A549 (cell line): ENCODE measurements at regions not wholly inside any gene's neighbourhood (a gene's known extent, or its start where the extent isn't known, plus 50 kb on each side); places are given as distances from the start of the nearest gene placed in this dataset.
A peak's percentile ranks its signal among the peaks of the same experiment; 100 is the strongest.

ENCODE experiments used
- ATAC-seq, 2 experiments: fragments of 200-7000 bp in 1 of 2; fragments of >200 bp in 1 of 2; cut with Nextera tagmentation in 1 of 2; cut with Tn5 transposase in 1 of 2; 3 replicates each; pipeline versions ENCODE4 v1.8.0 to v1.9.1; 2018 to 2020; ENCODE audit warnings: mild to moderate bottlenecking in 1 of 2, moderate library complexity in 1 of 2
- CTCF ChIA-PET: fragments of 300-600 bp; sonication (Branson Sonifier 250); formaldehyde crosslinking; extraction: SDS; loops from one replicate; lab custom pipeline; 2021; ENCODE audit warnings: antibody characterized with exemption, inconsistent platforms; lab: Yijun Ruan, JAX
- POLR2A ChIA-PET: fragments of 350-600 bp; formaldehyde crosslinking; extraction: SDS; loops from one replicate; lab custom pipeline; 2021; ENCODE audit warnings: antibody characterized with exemption, inconsistent platforms; lab: Yijun Ruan, JAX
- DNase-seq, 2 experiments: peaks; one replicate each; pipeline versions ENCODE4 v3.0.0 to v3.0.0-alpha.2; 2011 to 2016; ENCODE audit warnings: low read depth in 1 of 2, low spot score in 1 of 2
- FAIRE-seq: peaks from 2 replicates; lab custom pipeline; 2011; peaks lifted over from hg19 to GRCh38; lab: Jason Lieb, UNC
- H3K27ac ChIP-seq, 2 experiments: fragments of >200 bp; sonication (Bioruptor Twin); formaldehyde crosslinking; 3 replicates each; pipeline ENCODE4 v1.5.1; 2016 to 2017
- H3K4me1 ChIP-seq: fragments of >200 bp; sonication (Bioruptor Twin); formaldehyde crosslinking; 3 replicates; pipeline ENCODE4 v1.6.1; 2016
- H3K4me2 ChIP-seq: fragments of >200 bp; sonication (Bioruptor Twin); formaldehyde crosslinking; 3 replicates; pipeline ENCODE4 v1.6.1; 2016
- H3K4me3 ChIP-seq: fragments of >200 bp; sonication (Bioruptor Twin); formaldehyde crosslinking; 3 replicates; pipeline ENCODE4 v1.5.1; 2016
- H3K9me3 ChIP-seq: fragments of >200 bp; sonication (Bioruptor Twin); formaldehyde crosslinking; 3 replicates; pipeline ENCODE4 v1.6.1; 2016
- BHLHE40 ChIP-seq: IDR thresholded peaks from 2 replicates; pipeline ENCODE4 v1.6.1; 2012; ENCODE audit warnings: low read depth, low read length, inconsistent platforms
- CEBPB ChIP-seq, 2 experiments: fragments of >200 bp in 1 of 2; sonication (Bioruptor Twin) in 1 of 2; formaldehyde crosslinking in 1 of 2; IDR thresholded peaks; 2 replicates each; pipeline ENCODE4 v1.6.1; 2012 to 2016
- CHD4 ChIP-seq: fragments of 200-600 bp; sonication (generic); IDR thresholded peaks from 2 replicates; pipeline ENCODE4 v1.6.1; 2016; ENCODE audit warnings: antibody characterized with exemption, mild to moderate bottlenecking, borderline replicate concordance
- EHF ChIP-seq: fragments of 250-450 bp; sonication (Bioruptor Pico); IDR thresholded peaks from 2 replicates; pipeline ENCODE4 v1.5.0; 2020; ENCODE audit warnings: mild to moderate bottlenecking
- FOSB ChIP-seq: fragments of 250-450 bp; sonication (Bioruptor Pico); IDR thresholded peaks from 2 replicates; pipeline ENCODE4 v1.5.0; 2020; ENCODE audit warnings: mild to moderate bottlenecking, moderate library complexity
- HEYL ChIP-seq: fragments of 250-450 bp; sonication (Bioruptor Pico); IDR thresholded peaks from 2 replicates; pipeline ENCODE4 v1.8.0; 2021; ENCODE audit warnings: mild to moderate bottlenecking, moderate library complexity
- HOXA7 ChIP-seq: fragments of 250-450 bp; sonication (Bioruptor Pico); IDR thresholded peaks from 2 replicates; pipeline ENCODE4 v1.5.0; 2020; ENCODE audit warnings: mild to moderate bottlenecking, moderate library complexity
- HOXB5 ChIP-seq: fragments of 250-450 bp; sonication (Bioruptor Pico); IDR thresholded peaks from 2 replicates; pipeline ENCODE4 v1.5.0; 2020; ENCODE audit warnings: mild to moderate bottlenecking, moderate library complexity
- JUN ChIP-seq, 2 experiments: fragments of >200 bp; sonication (Bioruptor Twin); formaldehyde crosslinking; IDR thresholded peaks; 2 replicates in 1 of 2; 3 replicates in 1 of 2; pipeline ENCODE4 v1.6.1; 2016 to 2017
- JUNB ChIP-seq: fragments of >200 bp; sonication (Bioruptor Twin); formaldehyde crosslinking; IDR thresholded peaks from 2 replicates; pipeline ENCODE4 v1.6.1; 2016
- KDM5A ChIP-seq: fragments of 200-600 bp; sonication (generic); IDR thresholded peaks from 2 replicates; pipeline ENCODE4 v1.6.1; 2016; ENCODE audit warnings: antibody characterized with exemption, mild to moderate bottlenecking
- NPAS2 ChIP-seq: fragments of 250-450 bp; sonication (Bioruptor Pico); IDR thresholded peaks from 2 replicates; pipeline ENCODE4 v1.8.0; 2022; ENCODE audit warnings: mild to moderate bottlenecking, moderate library complexity, borderline replicate concordance
- NR3C1 ChIP-seq: fragments of >200 bp; sonication (Bioruptor Twin); formaldehyde crosslinking; IDR thresholded peaks from 3 replicates; pipeline ENCODE4 v1.6.1; 2017
- PHF8 ChIP-seq: fragments of 200-600 bp; sonication (generic); IDR thresholded peaks from 2 replicates; pipeline ENCODE4 v1.6.1; 2016; ENCODE audit warnings: low read depth, mild to moderate bottlenecking, antibody characterized with exemption, moderate library complexity, borderline replicate concordance
- RARB ChIP-seq: fragments of 250-450 bp; sonication (Bioruptor Pico); IDR thresholded peaks from 2 replicates; pipeline ENCODE4 v1.8.0; 2021; ENCODE audit warnings: mild to moderate bottlenecking, moderate library complexity
- RNF2 ChIP-seq: fragments of 200-600 bp; sonication (generic); IDR thresholded peaks from 2 replicates; pipeline ENCODE4 v1.6.1; 2016; ENCODE audit warnings: low read depth, mild to moderate bottlenecking, antibody characterized with exemption, moderate library complexity, borderline replicate concordance
- TP53 ChIP-seq: fragments of 250-450 bp; sonication (Bioruptor Pico); IDR thresholded peaks from 2 replicates; pipeline ENCODE4 v1.5.0; 2021; ENCODE audit warnings: mild to moderate bottlenecking, moderate library complexity
- ZC3H11A ChIP-seq: fragments of 450-650 bp; IDR thresholded peaks from 2 replicates; pipeline ENCODE4 v1.6.1; 2014; ENCODE audit warnings: antibody characterized with exemption, mild to moderate bottlenecking
- ZFP36 ChIP-seq: fragments of 450-650 bp; IDR thresholded peaks from 2 replicates; pipeline ENCODE4 v1.6.1; 2014; ENCODE audit warnings: borderline replicate concordance; ENCODE audit not compliant: partially characterized antibody
- ZNF302 ChIP-seq: fragments of 250-450 bp; sonication (Bioruptor Pico); IDR thresholded peaks from 2 replicates; pipeline ENCODE4 v1.9.0; 2021; ENCODE audit warnings: inconsistent platforms, mild to moderate bottlenecking, moderate library complexity
- ZSCAN20 ChIP-seq: fragments of 250-450 bp; sonication (Bioruptor Pico); IDR thresholded peaks from 2 replicates; pipeline ENCODE4 v1.8.0; 2022; ENCODE audit warnings: mild to moderate bottlenecking, moderate library complexity
- WGBS: methylation state at CpG from one replicate; pipeline ENCODE4 v1.1.6; 2017; ENCODE audit errors: missing lambda C conversion rate; 5-methylcytosine and 5-hydroxymethylcytosine counted together
- TF ChIP-seq, protein P1 (sequence below): fragments of 150-350 bp; IDR thresholded peaks from 2 replicates; pipeline ENCODE4 v1.6.1; 2014; ENCODE audit warnings: low read depth, mild to moderate bottlenecking, low read length
- TF ChIP-seq, protein P2 (sequence below): fragments of >200 bp; sonication (Bioruptor Twin); formaldehyde crosslinking; IDR thresholded peaks from 3 replicates; pipeline ENCODE4 v1.6.1; 2016
- TF ChIP-seq, protein P3 (sequence below): fragments of 250-450 bp; sonication (Bioruptor Pico); IDR thresholded peaks from 2 replicates; pipeline ENCODE4 v1.5.0; 2021; ENCODE audit warnings: mild to moderate bottlenecking, moderate library complexity, borderline replicate concordance
- TF ChIP-seq, protein P4 (sequence below): fragments of >200 bp; sonication (Bioruptor Twin); formaldehyde crosslinking; IDR thresholded peaks from 2 replicates; pipeline ENCODE4 v1.6.1; 2016
- TF ChIP-seq, protein P5 (sequence below): fragments of 450-650 bp; IDR thresholded peaks from 2 replicates; pipeline ENCODE4 v1.6.1; 2014; ENCODE audit warnings: antibody characterized with exemption

DNA sequence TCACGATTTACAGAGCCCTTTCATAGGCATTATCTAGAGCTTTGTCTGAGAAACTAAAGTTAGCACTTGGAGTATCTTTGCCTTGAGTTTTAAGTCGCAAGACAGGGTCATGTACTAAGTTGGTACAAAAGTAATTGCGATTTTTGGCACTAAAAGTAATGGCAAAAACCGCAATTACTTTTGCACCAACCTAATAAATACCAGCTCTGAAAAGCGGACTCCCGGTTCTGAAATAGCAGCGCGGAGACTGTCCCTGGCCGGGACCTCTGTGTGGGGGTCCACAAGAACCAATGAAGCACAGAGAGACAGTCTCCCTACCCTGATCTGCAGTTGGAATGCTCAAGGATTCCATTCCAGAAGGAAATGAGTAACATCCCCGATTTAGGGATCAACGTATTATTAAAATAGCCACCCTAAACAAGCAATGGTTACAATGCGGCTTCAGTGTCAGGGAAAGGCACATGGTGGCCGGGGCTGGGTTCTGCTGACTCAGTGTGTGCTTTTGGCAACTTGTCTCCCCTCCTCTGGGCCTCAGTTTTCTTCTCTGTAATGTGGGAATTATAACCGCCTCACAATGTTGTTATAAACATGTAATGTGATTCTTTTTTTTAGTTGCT lies 150.3 kb upstream of the MCTP2 start (continued):
- TF ChIP-seq ZC3H11A = no peak

DNA sequence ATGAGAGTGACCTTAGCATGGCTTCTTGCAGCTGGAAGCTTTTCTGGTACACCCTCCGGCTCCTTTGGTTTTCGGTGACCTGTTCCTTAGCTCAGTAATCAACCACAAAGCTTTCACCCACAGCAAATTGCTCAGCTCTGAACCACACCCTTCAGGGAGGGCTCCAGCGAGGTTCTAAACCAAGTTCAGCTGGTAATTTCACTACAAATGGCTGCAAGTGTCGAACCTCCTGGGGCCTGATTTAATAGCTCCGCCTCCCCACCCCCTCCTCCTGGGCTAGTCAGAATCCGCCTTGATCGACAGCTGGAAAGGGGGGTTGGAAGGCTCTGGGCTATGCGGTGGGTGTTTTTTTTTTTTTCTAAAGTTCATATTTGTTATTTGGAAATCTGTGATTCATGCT lies 150.9 kb upstream of the MCTP2 start:
- no peak overlapping the region for H3K4me3 ChIP-seq
- no peak overlapping the region for H3K27ac ChIP-seq
- 12% methylated on average over 8 of the region's 8 CpGs for WGBS
- FAIRE-seq = no peak
- CTCF ChIA-PET = no interaction called here
- no peaks in the 10 kb centered on the region for H3K4me1 ChIP-seq
- TF ChIP-seq CHD4 = no peak
- no peak for TF ChIP-seq HOXA7 (CRISPR knock-in tag)
- TF ChIP-seq EHF (CRISPR knock-in tag) = no peak
- no peak for TF ChIP-seq FOSB (CRISPR knock-in tag)
- no peak for TF ChIP-seq HOXB5 (CRISPR knock-in tag)
- no peaks in the 10 kb centered on the region for H3K9me3 ChIP-seq
- POLR2A ChIA-PET = no interaction called here
- H3K4me2 ChIP-seq = 0 out of 3 replicates have a peak overlapping the region, but pooled peaks have one; percentile 9
- no peak for ATAC-seq
- DNase-seq = no peak

DNA sequence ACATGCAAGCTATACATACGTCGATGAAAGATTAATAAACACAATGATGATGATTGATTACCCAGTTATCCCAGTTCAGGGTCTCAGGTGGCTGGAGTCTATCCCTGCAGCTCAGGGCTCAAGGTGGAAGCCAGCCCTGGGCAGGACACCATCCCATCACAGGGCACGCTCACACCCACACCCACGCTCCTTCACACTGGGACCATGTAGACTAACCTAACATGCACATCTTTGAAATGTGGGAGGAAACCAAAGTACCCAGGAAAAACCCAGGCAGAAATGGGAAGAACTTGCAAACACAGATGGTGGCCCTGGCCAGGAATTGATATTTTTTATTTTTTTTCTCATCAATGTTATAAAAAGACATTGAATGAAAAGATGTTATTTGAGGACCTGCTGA lies 151.4 kb upstream of the MCTP2 start:
- ChIA-PET POLR2A (no interaction called here), CTCF (no interaction called here)
- Histone ChIP-seq H3K4me1 (no peaks in the 10 kb centered on the region), H3K4me2 (no peak overlapping the region), H3K9me3 (no peaks in the 10 kb centered on the region), H3K27ac (no peak overlapping the region), H3K4me3 (no peak overlapping the region)
- DNase-seq (no peak), ATAC-seq (no peak), FAIRE-seq (no peak)
- TF ChIP-seq JUNB (no peak), FOSB (CRISPR knock-in tag) (no peak), BHLHE40 (no peak), NPAS2 (CRISPR knock-in tag) (no peak), HEYL (no peak), TP53 (CRISPR knock-in tag) (no peak), NR3C1 (no peak), PHF8 (no peak)
- TF ChIP-seq, protein P1, sequence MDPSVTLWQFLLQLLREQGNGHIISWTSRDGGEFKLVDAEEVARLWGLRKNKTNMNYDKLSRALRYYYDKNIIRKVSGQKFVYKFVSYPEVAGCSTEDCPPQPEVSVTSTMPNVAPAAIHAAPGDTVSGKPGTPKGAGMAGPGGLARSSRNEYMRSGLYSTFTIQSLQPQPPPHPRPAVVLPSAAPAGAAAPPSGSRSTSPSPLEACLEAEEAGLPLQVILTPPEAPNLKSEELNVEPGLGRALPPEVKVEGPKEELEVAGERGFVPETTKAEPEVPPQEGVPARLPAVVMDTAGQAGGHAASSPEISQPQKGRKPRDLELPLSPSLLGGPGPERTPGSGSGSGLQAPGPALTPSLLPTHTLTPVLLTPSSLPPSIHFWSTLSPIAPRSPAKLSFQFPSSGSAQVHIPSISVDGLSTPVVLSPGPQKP = no peak
- TF ChIP-seq, protein P2, sequence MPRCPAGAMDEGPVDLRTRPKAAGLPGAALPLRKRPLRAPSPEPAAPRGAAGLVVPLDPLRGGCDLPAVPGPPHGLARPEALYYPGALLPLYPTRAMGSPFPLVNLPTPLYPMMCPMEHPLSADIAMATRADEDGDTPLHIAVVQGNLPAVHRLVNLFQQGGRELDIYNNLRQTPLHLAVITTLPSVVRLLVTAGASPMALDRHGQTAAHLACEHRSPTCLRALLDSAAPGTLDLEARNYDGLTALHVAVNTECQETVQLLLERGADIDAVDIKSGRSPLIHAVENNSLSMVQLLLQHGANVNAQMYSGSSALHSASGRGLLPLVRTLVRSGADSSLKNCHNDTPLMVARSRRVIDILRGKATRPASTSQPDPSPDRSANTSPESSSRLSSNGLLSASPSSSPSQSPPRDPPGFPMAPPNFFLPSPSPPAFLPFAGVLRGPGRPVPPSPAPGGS = no peak
- TF ChIP-seq, protein P3, sequence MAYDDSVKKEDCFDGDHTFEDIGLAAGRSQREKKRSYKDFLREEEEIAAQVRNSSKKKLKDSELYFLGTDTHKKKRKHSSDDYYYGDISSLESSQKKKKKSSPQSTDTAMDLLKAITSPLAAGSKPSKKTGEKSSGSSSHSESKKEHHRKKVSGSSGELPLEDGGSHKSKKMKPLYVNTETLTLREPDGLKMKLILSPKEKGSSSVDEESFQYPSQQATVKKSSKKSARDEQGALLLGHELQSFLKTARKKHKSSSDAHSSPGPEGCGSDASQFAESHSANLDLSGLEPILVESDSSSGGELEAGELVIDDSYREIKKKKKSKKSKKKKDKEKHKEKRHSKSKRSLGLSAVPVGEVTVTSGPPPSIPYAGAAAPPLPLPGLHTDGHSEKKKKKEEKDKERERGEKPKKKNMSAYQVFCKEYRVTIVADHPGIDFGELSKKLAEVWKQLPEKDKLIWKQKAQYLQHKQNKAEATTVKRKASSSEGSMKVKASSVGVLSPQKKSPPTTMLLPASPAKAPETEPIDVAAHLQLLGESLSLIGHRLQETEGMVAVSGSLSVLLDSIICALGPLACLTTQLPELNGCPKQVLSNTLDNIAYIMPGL = no peak
- TF ChIP-seq, protein P4, sequence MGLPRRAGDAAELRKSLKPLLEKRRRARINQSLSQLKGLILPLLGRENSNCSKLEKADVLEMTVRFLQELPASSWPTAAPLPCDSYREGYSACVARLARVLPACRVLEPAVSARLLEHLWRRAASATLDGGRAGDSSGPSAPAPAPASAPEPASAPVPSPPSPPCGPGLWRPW = no peak
- 22% methylated on average over 4 of the region's 4 CpGs for WGBS

DNA sequence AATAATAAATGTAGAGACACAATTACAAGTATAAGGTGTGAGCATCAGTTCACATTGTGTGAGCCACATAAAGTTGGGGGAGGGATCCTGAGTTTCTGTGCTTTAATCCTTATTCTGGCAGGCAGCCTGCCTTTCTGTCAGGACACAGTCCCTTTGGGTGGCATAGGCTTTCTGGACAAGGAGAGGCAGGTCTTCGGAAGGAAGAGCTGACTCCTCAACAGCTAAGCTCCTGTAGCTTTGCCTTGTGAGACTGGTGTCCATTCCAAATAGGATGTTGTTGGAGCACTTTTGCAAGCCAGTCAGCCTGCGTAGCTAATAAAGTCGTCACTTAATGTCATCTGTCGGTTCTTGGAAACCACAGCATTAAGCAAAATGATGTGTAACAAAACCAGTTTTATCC lies 151.9 kb upstream of the MCTP2 start:
- 15% methylated on average over 4 of the region's 4 CpGs for WGBS
- FAIRE-seq (no peak), ATAC-seq (no peak), DNase-seq (no peak)
- CTCF ChIA-PET = no interaction called here
- Histone ChIP-seq H3K9me3 (no peaks in the 10 kb centered on the region), H3K4me1 (no peaks in the 10 kb centered on the region), H3K4me2 (no peak overlapping the region), H3K4me3 (no peak overlapping the region), H3K27ac (no peak overlapping the region)
- TF ChIP-seq ZSCAN20 (CRISPR knock-in tag) (no peak), EHF (CRISPR knock-in tag) (no peak), ZNF302 (no peak), RNF2 (no peak), HEYL (no peak), CEBPB (IDR thresholded peaks at IDR 0.05) (no peak), KDM5A (no peak), ZFP36 (no peak), RARB (CRISPR knock-in tag) (no peak), JUN (IDR thresholded peaks at IDR 0.05) (no peak)
- TF ChIP-seq, protein P5, sequence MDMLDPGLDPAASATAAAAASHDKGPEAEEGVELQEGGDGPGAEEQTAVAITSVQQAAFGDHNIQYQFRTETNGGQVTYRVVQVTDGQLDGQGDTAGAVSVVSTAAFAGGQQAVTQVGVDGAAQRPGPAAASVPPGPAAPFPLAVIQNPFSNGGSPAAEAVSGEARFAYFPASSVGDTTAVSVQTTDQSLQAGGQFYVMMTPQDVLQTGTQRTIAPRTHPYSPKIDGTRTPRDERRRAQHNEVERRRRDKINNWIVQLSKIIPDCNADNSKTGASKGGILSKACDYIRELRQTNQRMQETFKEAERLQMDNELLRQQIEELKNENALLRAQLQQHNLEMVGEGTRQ = no peak
- POLR2A ChIA-PET = no interaction called here
